ENCODE measurements at regions not wholly inside any gene's neighbourhood (a gene's known extent, or its start where the extent isn't known, plus 50 kb on each side); places are given as distances from the start of the nearest gene placed in this dataset.

DNA sequence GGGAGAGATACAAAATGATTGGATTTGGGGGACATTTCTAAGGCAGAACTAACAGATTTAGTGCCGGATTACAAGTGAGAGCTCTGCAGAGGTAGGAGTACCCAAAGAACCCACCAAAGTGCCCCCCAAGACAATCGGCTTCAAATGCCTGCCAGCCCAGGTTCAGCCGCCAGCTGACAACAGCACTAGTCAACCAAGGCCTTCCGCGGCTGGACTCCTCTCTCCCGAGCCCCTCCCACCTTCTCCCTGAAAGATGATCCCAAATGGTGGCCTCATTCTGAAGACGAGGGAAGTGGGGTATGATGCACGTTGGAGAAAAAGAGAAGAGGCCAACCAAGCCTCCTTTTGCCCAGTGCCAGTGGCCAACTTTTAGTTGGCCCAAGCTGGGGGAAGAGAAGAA is 210.4 kb upstream of the SLC30A5 start:
- TF ChIP-seq, protein P1, sequence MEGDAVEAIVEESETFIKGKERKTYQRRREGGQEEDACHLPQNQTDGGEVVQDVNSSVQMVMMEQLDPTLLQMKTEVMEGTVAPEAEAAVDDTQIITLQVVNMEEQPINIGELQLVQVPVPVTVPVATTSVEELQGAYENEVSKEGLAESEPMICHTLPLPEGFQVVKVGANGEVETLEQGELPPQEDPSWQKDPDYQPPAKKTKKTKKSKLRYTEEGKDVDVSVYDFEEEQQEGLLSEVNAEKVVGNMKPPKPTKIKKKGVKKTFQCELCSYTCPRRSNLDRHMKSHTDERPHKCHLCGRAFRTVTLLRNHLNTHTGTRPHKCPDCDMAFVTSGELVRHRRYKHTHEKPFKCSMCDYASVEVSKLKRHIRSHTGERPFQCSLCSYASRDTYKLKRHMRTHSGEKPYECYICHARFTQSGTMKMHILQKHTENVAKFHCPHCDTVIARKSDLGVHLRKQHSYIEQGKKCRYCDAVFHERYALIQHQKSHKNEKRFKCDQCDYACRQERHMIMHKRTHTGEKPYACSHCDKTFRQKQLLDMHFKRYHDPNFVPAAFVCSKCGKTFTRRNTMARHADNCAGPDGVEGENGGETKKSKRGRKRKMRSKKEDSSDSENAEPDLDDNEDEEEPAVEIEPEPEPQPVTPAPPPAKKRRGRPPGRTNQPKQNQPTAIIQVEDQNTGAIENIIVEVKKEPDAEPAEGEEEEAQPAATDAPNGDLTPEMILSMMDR (conservative IDR thresholded peaks at IDR 0.05 in 1 of 2, IDR thresholded peaks at IDR 0.05 in 1 of 2; ENCODE audit: extremely low read depth in 1 of 2, insufficient read depth in 1 of 2, low read depth in 1 of 2, low read length in 2 of 2): no peak
- TF ChIP-seq EZH2 (IDR thresholded peaks at IDR 0.05; ENCODE audit: borderline replicate concordance, low read length): no peak
